Loucy (cell line): ENCODE measurements at regions not wholly inside any gene's neighbourhood (a gene's known extent, or its start where the extent isn't known, plus 50 kb on each side); places are given as distances from the start of the nearest gene placed in this dataset.

Source experiments
- H2AFZ ChIP-seq: fragments of 200-600 bp; sonication (generic); 2 replicates; pipeline ENCODE4 v1.6.0; 2016; ENCODE audit warnings: antibody characterized with exemption, mild to moderate bottlenecking, low read length, moderate library complexity
- H3F3A ChIP-seq: fragments of 200-600 bp; 2 replicates; pipeline ENCODE4 v1.6.0; 2016; ENCODE audit warnings: antibody characterized with exemption, low read depth, mild to moderate bottlenecking
- H3K27me3 ChIP-seq: fragments of 200-600 bp; sonication (generic); 2 replicates; pipeline ENCODE4 v1.6.1; 2014; ENCODE audit warnings: low read length, mild to moderate bottlenecking; ENCODE audit not compliant: insufficient read depth, poor library complexity, severe bottlenecking
- H3K36me3 ChIP-seq: fragments of 200-600 bp; sonication (generic); 2 replicates; pipeline ENCODE4 v1.6.1; 2016; ENCODE audit warnings: low read length; ENCODE audit not compliant: insufficient read depth
- H3K4me1 ChIP-seq: fragments of 200-600 bp; sonication (generic); 2 replicates; pipeline ENCODE4 v1.5.1; 2014; ENCODE audit warnings: low read length, mild to moderate bottlenecking; ENCODE audit not compliant: insufficient read depth, poor library complexity, severe bottlenecking
- H3K4me2 ChIP-seq: fragments of 200-600 bp; sonication (generic); 2 replicates; pipeline ENCODE4 v1.6.0; 2014; ENCODE audit warnings: antibody characterized with exemption, low read length, low read depth, mild to moderate bottlenecking; ENCODE audit not compliant: poor library complexity, severe bottlenecking
- H3K4me3 ChIP-seq: fragments of 200-600 bp; sonication (generic); 2 replicates; pipeline ENCODE4 v1.5.1; 2014; ENCODE audit warnings: low read length, mild to moderate bottlenecking, mixed read lengths; ENCODE audit not compliant: poor library complexity, severe bottlenecking
- H3K79me2 ChIP-seq: fragments of 200-600 bp; sonication (generic); 2 replicates; pipeline ENCODE4 v1.6.1; 2014; ENCODE audit warnings: low read length; ENCODE audit not compliant: insufficient read depth
- H3K9ac ChIP-seq: fragments of 200-600 bp; sonication (generic); 2 replicates; pipeline ENCODE4 v1.6.0; 2014; ENCODE audit warnings: mild to moderate bottlenecking, low read depth, low read length, moderate library complexity; ENCODE audit not compliant: poor library complexity, severe bottlenecking
- H3K9me2 ChIP-seq: fragments of 200-600 bp; sonication (generic); replicated peaks from 2 replicates; pipeline ENCODE4 v1.6.1; 2016; ENCODE audit warnings: low read depth, low read length, mixed read lengths
- H3K9me3 ChIP-seq: fragments of 200-600 bp; sonication (generic); 2 replicates; pipeline ENCODE4 v1.6.1; 2014; ENCODE audit warnings: mild to moderate bottlenecking, antibody characterized with exemption, low read length, low read depth; ENCODE audit not compliant: insufficient read depth
- H4K20me1 ChIP-seq: fragments of 200-600 bp; sonication (generic); 2 replicates; pipeline ENCODE4 v1.6.0; 2014; ENCODE audit warnings: antibody characterized with exemption, low read length, mild to moderate bottlenecking; ENCODE audit not compliant: insufficient read depth, poor library complexity, severe bottlenecking
- CTCF ChIP-seq: fragments of 200-600 bp; sonication (generic); conservative IDR thresholded peaks from 2 replicates; pipeline ENCODE4 v1.5.1; 2014; ENCODE audit warnings: mild to moderate bottlenecking, antibody characterized with exemption, low read length
- EZH2phosphoT487 ChIP-seq: fragments of 200-600 bp; IDR thresholded peaks from 2 replicates; pipeline ENCODE4 v1.6.1; 2018; ENCODE audit warnings: antibody characterized with exemption, mild to moderate bottlenecking, moderate library complexity, borderline replicate concordance

- Histone ChIP-seq H2AFZ (no peak overlapping the region), H3K4me1 (no peaks in the 10 kb centered on the region), H3K36me3 (no peaks in the 10 kb centered on the region), H3F3A (no peaks in the 10 kb centered on the region), H3K9me3 (no peaks in the 10 kb centered on the region), H3K9ac (no peak overlapping the region), H3K9me2 (no peaks in the 10 kb centered on the region), H3K79me2 (no peaks in the 10 kb centered on the region), H4K20me1 (no peaks in the 10 kb centered on the region), H3K4me2 (no peak overlapping the region), H3K27me3 (no peaks in the 10 kb centered on the region), H3K4me3 (no peak overlapping the region)
- TF ChIP-seq EZH2phosphoT487 (no peak), CTCF (no peak)
Observed at GRCh38 chr12:71270057-71270456, 112.3 kb upstream of the TSPAN8 start.

DNA sequence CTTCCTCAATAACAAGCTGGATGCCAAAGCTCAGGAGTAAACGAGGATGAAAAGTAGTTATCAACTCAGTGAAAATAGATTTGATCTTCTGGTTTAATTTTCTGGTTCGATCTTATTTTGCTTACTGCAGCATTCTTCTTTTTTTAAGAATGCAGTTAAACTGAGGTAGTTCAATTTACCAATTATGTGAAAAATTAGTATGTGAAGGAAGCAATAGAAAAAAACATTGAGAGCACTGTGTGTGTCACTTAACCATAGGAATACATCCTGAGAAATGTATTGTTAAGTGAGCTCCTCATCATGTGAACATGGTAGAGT, 111.4 kb upstream of the TSPAN8 start:
- Histone ChIP-seq H3K9ac (no peak overlapping the region), H3K9me3 (no peaks in the 10 kb centered on the region), H3K36me3 (no peaks in the 10 kb centered on the region), H3K4me2 (no peak overlapping the region), H4K20me1 (no peaks in the 10 kb centered on the region), H3K27me3 (no peaks in the 10 kb centered on the region), H3K4me1 (no peaks in the 10 kb centered on the region), H3K79me2 (no peaks in the 10 kb centered on the region), H3F3A (no peaks in the 10 kb centered on the region), H2AFZ (no peak overlapping the region), H3K4me3 (no peak overlapping the region), H3K9me2 (no peaks in the 10 kb centered on the region)
- TF ChIP-seq CTCF, result no peak
- TF ChIP-seq EZH2phosphoT487, result no peak

GRCh38 chr12:71268598-71269280, 110.9 kb upstream of the TSPAN8 start:
- H3K27me3 ChIP-seq, result no peaks in the 10 kb centered on the region
- no peaks in the 10 kb centered on the region for H3K79me2 ChIP-seq
- no peaks in the 10 kb centered on the region for H3K9me3 ChIP-seq
- no peak overlapping the region for H3K4me2 ChIP-seq
- no peak overlapping the region for H3K9ac ChIP-seq
- no peak overlapping the region for H3K4me3 ChIP-seq
- H3F3A ChIP-seq, result no peaks in the 10 kb centered on the region
- no peaks in the 10 kb centered on the region for H3K36me3 ChIP-seq
- H4K20me1 ChIP-seq, result no peaks in the 10 kb centered on the region
- no peaks in the 10 kb centered on the region for H3K4me1 ChIP-seq
- H2AFZ ChIP-seq, result no peak overlapping the region
- TF ChIP-seq EZH2phosphoT487, result no peak
- no peak for TF ChIP-seq CTCF
- no peaks in the 10 kb centered on the region for H3K9me2 ChIP-seq
